ENCODE measurements at regions not wholly inside any gene's neighbourhood (a gene's known extent, or its start where the extent isn't known, plus 50 kb on each side); places are given as distances from the start of the nearest gene placed in this dataset.

DNA sequence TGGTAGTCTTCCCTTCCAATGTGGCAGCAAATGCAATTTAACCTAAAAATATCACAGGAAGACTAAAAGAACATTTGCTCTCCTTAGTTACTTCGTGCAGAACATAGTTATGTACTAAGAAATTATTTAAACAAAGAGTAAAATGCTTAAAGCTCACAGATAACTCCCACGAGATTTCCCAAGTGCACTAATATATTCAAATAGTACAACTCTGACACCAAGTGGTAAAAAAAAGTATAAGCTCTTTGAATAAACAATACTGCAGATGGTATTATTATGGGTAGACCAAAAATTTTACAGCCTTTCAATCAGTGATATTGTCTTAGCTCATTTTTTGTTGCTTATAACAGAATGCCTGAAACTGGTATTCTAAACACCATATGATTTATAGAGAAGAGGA is 52.8 kb upstream of the FILIP1 start:
- Mint-ChIP-seq H3K4me3 (ENCODE audit: low read depth, unreplicated experiment) (no peak overlapping the region), H3K27ac (ENCODE audit: unreplicated experiment) (no peak overlapping the region), H3K27me3 (ENCODE audit: unreplicated experiment) (no peaks in the 10 kb centered on the region), H3K36me3 (ENCODE audit: insufficient read depth, unreplicated experiment) (no peaks in the 10 kb centered on the region), H3K9me3 (ENCODE audit: low read depth, unreplicated experiment) (no peaks in the 10 kb centered on the region), H3K4me1 (ENCODE audit: low read depth, unreplicated experiment) (no peaks in the 10 kb centered on the region)
- no peak for DNase-seq
- no peak for TF ChIP-seq CTCF (IDR thresholded peaks at IDR 0.05; ENCODE audit: unreplicated experiment)
- CTCF ChIA-PET, result interaction anchor here (0.6 to 1.0 kb wide), 3 partner anchors 55 to 280 kb away, joined by 3 to 4 read pairs (median 4); no protein-coding TSS in a partner anchor
- intact Hi-C loops (cut with micrococcal nuclease; ENCODE audit: unreplicated experiment), result no loop called here
- BruUV-seq (replicated peaks), result no TSS peak

GRCh38 chr6:75550544-75551167 is 51.0 kb upstream of the SENP6 start:
- H3K4me3 Mint-ChIP-seq (ENCODE audit: low read depth, unreplicated experiment), result no peak overlapping the region
- CTCF ChIA-PET, result no interaction called here
- no peaks in the 10 kb centered on the region for H3K9me3 Mint-ChIP-seq (ENCODE audit: low read depth, unreplicated experiment)
- no peak for DNase-seq
- H3K27me3 Mint-ChIP-seq (ENCODE audit: unreplicated experiment), result no peaks in the 10 kb centered on the region
- H3K4me1 Mint-ChIP-seq (ENCODE audit: low read depth, unreplicated experiment), result no peaks in the 10 kb centered on the region
- H3K36me3 Mint-ChIP-seq (ENCODE audit: insufficient read depth, unreplicated experiment), result no peaks in the 10 kb centered on the region
- TF ChIP-seq CTCF (IDR thresholded peaks at IDR 0.05; ENCODE audit: unreplicated experiment), result no peak
- H3K27ac Mint-ChIP-seq (ENCODE audit: unreplicated experiment), result no peak overlapping the region
- no TSS peak for BruUV-seq (replicated peaks)
- intact Hi-C loops (cut with micrococcal nuclease; ENCODE audit: unreplicated experiment), result no loop called here

- intact Hi-C loops (cut with micrococcal nuclease; ENCODE audit: unreplicated experiment), result no loop called here
- H3K9me3 Mint-ChIP-seq (ENCODE audit: low read depth, unreplicated experiment), result no peaks in the 10 kb centered on the region
- no peak for TF ChIP-seq CTCF (IDR thresholded peaks at IDR 0.05; ENCODE audit: unreplicated experiment)
- H3K27me3 Mint-ChIP-seq (ENCODE audit: unreplicated experiment), result no peaks in the 10 kb centered on the region
- H3K4me1 Mint-ChIP-seq (ENCODE audit: low read depth, unreplicated experiment), result no peaks in the 10 kb centered on the region
- no peak for DNase-seq
- no peak overlapping the region for H3K27ac Mint-ChIP-seq (ENCODE audit: unreplicated experiment)
- H3K4me3 Mint-ChIP-seq (ENCODE audit: low read depth, unreplicated experiment), result no peak overlapping the region
- BruUV-seq (replicated peaks), result no TSS peak
- no peaks in the 10 kb centered on the region for H3K36me3 Mint-ChIP-seq (ENCODE audit: insufficient read depth, unreplicated experiment)
- CTCF ChIA-PET, result no interaction called here
Measured at GRCh38 chr6:75551367-75551952, 50.2 kb upstream of the SENP6 start.
